ENCODE measurements at regions not wholly inside any gene's neighbourhood (a gene's known extent, or its start where the extent isn't known, plus 50 kb on each side); places are given as distances from the start of the nearest gene placed in this dataset.
A peak's percentile ranks its signal among the peaks of the same experiment; 100 is the strongest.

GRCh38 chr3:101940521-101941317 is 91.4 kb downstream of the NFKBIZ start:
- Histone ChIP-seq H3K36me3 (no peaks in the 10 kb centered on the region), H3K4me3 (peak overlapping the region in 1 of 8 donors; percentile 40), H3K4me1 (peaks cover 46 to 82% (median 72%) of the 10 kb centered on the region in 6 donors), H3K27me3 (replicated peaks in 1 of 7) (no peaks in the 10 kb centered on the region), H3K27ac (peak overlapping the region in 7 of 8 donors; percentile 41 to 85 (median 67)), H3K9me3 (no peaks in the 10 kb centered on the region)
- no peak for TF ChIP-seq CTCF (IDR thresholded peaks at IDR 0.05 in 8 of 11, conservative IDR thresholded peaks at IDR 0.05 in 3 of 11)
- no peak for TF ChIP-seq POLR2A (IDR thresholded peaks at IDR 0.05)
- TF ChIP-seq POLR2AphosphoS5 (IDR thresholded peaks at IDR 0.05) = peak in 1 of 3 donors; percentile 78
- peak; percentile 82 for DNase-seq
- 32 to 38% (median 33%) methylated on average over 9 of the region's 9 CpGs for WGBS, 5 donors
- intact Hi-C loops (cut with DNase I; ENCODE audit: low total_unique reads) = no loop called here

GRCh38 chr3:101941318-101942040 is 92.2 kb downstream of the NFKBIZ start:
- intact Hi-C loops (cut with DNase I; ENCODE audit: low total_unique reads) = no loop called here
- Histone ChIP-seq H3K27ac (peak overlapping the region in 7 of 8 donors; percentile 41 to 85 (median 67)), H3K4me3 (no peak overlapping the region), H3K4me1 (peaks cover 43 to 82% (median 65%) of the 10 kb centered on the region in 6 donors), H3K36me3 (no peaks in the 10 kb centered on the region), H3K9me3 (no peaks in the 10 kb centered on the region), H3K27me3 (replicated peaks in 1 of 7) (no peaks in the 10 kb centered on the region)
- TF ChIP-seq CTCF (IDR thresholded peaks at IDR 0.05 in 8 of 11, conservative IDR thresholded peaks at IDR 0.05 in 3 of 11) (no peak), POLR2AphosphoS5 (IDR thresholded peaks at IDR 0.05) (no peak), POLR2A (IDR thresholded peaks at IDR 0.05) (no peak)
- WGBS, 5 donors = 49 to 68% (median 59%) methylated on average over 6 of the region's 6 CpGs
- DNase-seq = no peak

GRCh38 chr3:101942356-101942755 is 93.0 kb downstream of the NFKBIZ start:
- Histone ChIP-seq H3K36me3 (no peaks in the 10 kb centered on the region), H3K27ac (peak overlapping the region in 7 of 8 donors; percentile 41 to 85 (median 67)), H3K4me3 (peak overlapping the region in 1 of 8 donors; percentile 8), H3K4me1 (peaks cover 43 to 73% (median 58%) of the 10 kb centered on the region in 6 donors), H3K9me3 (no peaks in the 10 kb centered on the region), H3K27me3 (replicated peaks in 1 of 7) (no peaks in the 10 kb centered on the region)
- WGBS, 5 donors = 3 to 36% (median 25%) methylated on average over 2 of the region's 2 CpGs
- no peak for DNase-seq
- intact Hi-C loops (cut with DNase I; ENCODE audit: low total_unique reads) = no loop called here
- TF ChIP-seq POLR2AphosphoS5 (IDR thresholded peaks at IDR 0.05) (no peak), POLR2A (IDR thresholded peaks at IDR 0.05) (no peak), CTCF (IDR thresholded peaks at IDR 0.05 in 8 of 11, conservative IDR thresholded peaks at IDR 0.05 in 3 of 11) (no peak)

- Histone ChIP-seq H3K4me1 (peaks cover 38 to 67% (median 51%) of the 10 kb centered on the region in 6 donors), H3K36me3 (no peaks in the 10 kb centered on the region), H3K9me3 (no peaks in the 10 kb centered on the region), H3K27me3 (replicated peaks in 1 of 7) (no peaks in the 10 kb centered on the region), H3K27ac (peak overlapping the region in 7 of 8 donors; percentile 41 to 85 (median 67)), H3K4me3 (no peak overlapping the region)
- 21 to 59% (median 55%) methylated on average over 1 of the region's 1 CpG for WGBS, 5 donors
- DNase-seq = no peak
- no peak for TF ChIP-seq POLR2AphosphoS5 (IDR thresholded peaks at IDR 0.05)
- no peak for TF ChIP-seq POLR2A (IDR thresholded peaks at IDR 0.05)
- no peak for TF ChIP-seq CTCF (IDR thresholded peaks at IDR 0.05 in 8 of 11, conservative IDR thresholded peaks at IDR 0.05 in 3 of 11)
- intact Hi-C loops (cut with DNase I; ENCODE audit: low total_unique reads) = no loop called here
Observed at GRCh38 chr3:101943029-101943428, 93.7 kb downstream of the NFKBIZ start.

Measured in spleen (tissue), 11 donors.